K562 (cell line): ENCODE measurements at regions not wholly inside any gene's neighbourhood (a gene's known extent, or its start where the extent isn't known, plus 50 kb on each side); places are given as distances from the start of the nearest gene placed in this dataset.

Experiments
- ATAC-seq: fragments of 200-7000 bp; cut with Tn5 transposase; 3 replicates; pipeline ENCODE4 v1.9.1; 2020; ENCODE audit warnings: moderate library complexity
- BruUV-seq: library from RNA; stranded (reverse); fragments of 400-500 nt; replicated peaks from 2 replicates; lab custom pipeline; 2021; lab: Mats Ljungman, UMichigan
- CTCF ChIA-PET: fragments of 300-600 bp; formaldehyde crosslinking; extraction: SDS; loops from one replicate; lab custom pipeline; 2021; ENCODE audit warnings: low intra/inter-chr PET ratio; lab: Yijun Ruan, JAX
- POLR2A ChIA-PET: fragments of 300-600, 350-650 bp; sonication (Branson Sonifier 250); formaldehyde crosslinking; extraction: SDS; loops from one replicate; lab custom pipeline; 2021; ENCODE audit warnings: antibody characterized with exemption, inconsistent platforms; lab: Yijun Ruan, JAX
- DNase-seq, 4 experiments: peaks; one replicate each; pipeline versions ENCODE4 v3.0.0 to v3.0.0-alpha.2; 2011 to 2018; ENCODE audit warnings: low spot score in 3 of 4, mixed read lengths in 3 of 4; ENCODE audit errors: extremely low read depth in 1 of 4
- FAIRE-seq: peaks from 2 replicates; lab custom pipeline; 2011; peaks lifted over from hg19 to GRCh38; lab: Jason Lieb, UNC
- H2AFZ ChIP-seq: 2 replicates; pipeline ENCODE4 v1.6.0; 2011; ENCODE audit warnings: low read depth, low read length, control low read depth, inconsistent platforms
- H3K27ac ChIP-seq: fragments of 200-600 bp; 3 replicates; pipeline ENCODE4 v1.8.0; 2011; ENCODE audit warnings: low read depth, mild to moderate bottlenecking, control low read depth, inconsistent platforms, low read length, moderate library complexity, mixed read lengths; ENCODE audit errors: extremely low read depth
- H3K27me3 ChIP-seq, 2 experiments: fragments of 300-600 bp in 1 of 2; 2 replicates in 1 of 2; 3 replicates in 1 of 2; pipeline versions ENCODE4 v1.6.0 to v1.8.0; 2011; ENCODE audit warnings: inconsistent platforms in 2 of 2, low read length in 2 of 2, mild to moderate bottlenecking in 1 of 2, mixed read lengths in 1 of 2, moderate library complexity in 1 of 2; ENCODE audit not compliant: control insufficient read depth in 2 of 2, insufficient read depth in 2 of 2
- H3K36me3 ChIP-seq: fragments of 300-600 bp; 3 replicates; pipeline ENCODE4 v1.8.0; 2011; ENCODE audit warnings: mild to moderate bottlenecking, low read length, inconsistent platforms; ENCODE audit not compliant: control insufficient read depth, insufficient read depth
- H3K4me1 ChIP-seq, 2 experiments: fragments of 200-600 bp in 1 of 2; replicated peaks in 1 of 2; 2 replicates in 1 of 2; 3 replicates in 1 of 2; pipeline versions ENCODE4 v1.5.1 to v1.8.0; 2011; ENCODE audit warnings: inconsistent platforms in 2 of 2, low read length in 2 of 2, mild to moderate bottlenecking in 1 of 2, mixed read lengths in 1 of 2, moderate library complexity in 1 of 2; ENCODE audit not compliant: control insufficient read depth in 2 of 2, insufficient read depth in 2 of 2
- H3K4me2 ChIP-seq: 2 replicates; pipeline ENCODE4 v1.6.1; 2011; ENCODE audit warnings: low read length, control low read depth, inconsistent platforms, mixed read lengths; ENCODE audit not compliant: insufficient read depth
- H3K4me3 ChIP-seq: fragments of 200-600 bp; sonication (generic), shearing (Covaris generic); 2 replicates; pipeline ENCODE4 v1.5.1; 2016; ENCODE audit warnings: control low read depth, inconsistent platforms
- H3K79me2 ChIP-seq: fragments of 200-600 bp; 3 replicates; pipeline ENCODE4 v1.8.0; 2011; ENCODE audit warnings: low read length, inconsistent platforms; ENCODE audit not compliant: control insufficient read depth, insufficient read depth
- H3K9ac ChIP-seq, 2 experiments: 2 replicates each; pipeline versions ENCODE4 v1.6.0 to v1.6.1; 2011; ENCODE audit warnings: low read depth in 2 of 2, low read length in 2 of 2, control low read depth in 1 of 2, inconsistent platforms in 1 of 2, mild to moderate bottlenecking in 1 of 2, mixed read lengths in 1 of 2; ENCODE audit not compliant: insufficient read depth in 1 of 2
- H3K9me1 ChIP-seq: one replicate; pipeline ENCODE4 v1.6.0; 2011; ENCODE audit warnings: inconsistent platforms, mild to moderate bottlenecking, low read length, moderate library complexity; ENCODE audit not compliant: control insufficient read depth, insufficient read depth
- H3K9me3 ChIP-seq: replicated peaks from 2 replicates; pipeline ENCODE4 v1.5.1; 2011; ENCODE audit warnings: low read depth, low read length, inconsistent platforms; ENCODE audit not compliant: control insufficient read depth, insufficient read depth
- H4K20me1 ChIP-seq: replicated peaks from 2 replicates; pipeline ENCODE4 v1.6.1; 2011; ENCODE audit warnings: low read length, inconsistent platforms, mixed read lengths; ENCODE audit not compliant: control insufficient read depth, insufficient read depth
- GTF2B ChIP-seq: IDR thresholded peaks from 2 replicates; pipeline ENCODE4 v1.6.1; 2011; ENCODE audit not compliant: insufficient read length; ENCODE audit errors: extremely low read depth
- HNRNPUL1 ChIP-seq: fragments of 200-400 bp; formaldehyde crosslinking; IDR thresholded peaks from 2 replicates; pipeline ENCODE4 v1.6.1; 2017; ENCODE audit warnings: low read length
- HOXB6 ChIP-seq: fragments of 250-450 bp; sonication (Bioruptor Pico); IDR thresholded peaks from 2 replicates; pipeline ENCODE4 v1.5.1; 2022; ENCODE audit warnings: mild to moderate bottlenecking, borderline replicate concordance
- ZNF41 ChIP-seq: fragments of 250-450 bp; sonication (Bioruptor Pico); conservative IDR thresholded peaks from 2 replicates; pipeline ENCODE4 v1.4.0; 2020; ENCODE audit warnings: mild to moderate bottlenecking
- ZNF551 ChIP-seq: fragments of 250-450 bp; sonication (Bioruptor Pico); IDR thresholded peaks from 2 replicates; pipeline ENCODE4 v1.5.0; 2021; ENCODE audit warnings: mild to moderate bottlenecking, moderate library complexity
- WGBS: fragments of 100-300 bp; shearing (Covaris generic); methylation state at CpG from one replicate; pipeline ENCODE4 v1.1.6; 2016; ENCODE audit warnings: low coverage, mixed read lengths; ENCODE audit not compliant: insufficient coverage; ENCODE audit errors: missing lambda C conversion rate; 5-methylcytosine and 5-hydroxymethylcytosine counted together
- in situ Hi-C: fragments of 300-500 bp; cut with MboI; formaldehyde crosslinking; loops from 4 replicates; pipeline ENCODE4 v1.15.0; 2018; ENCODE audit warnings: inconsistent platforms, mixed read lengths
- intact Hi-C: fragments of 100-400 bp; cut with micrococcal nuclease; formaldehyde crosslinking; loops from 2 replicates; pipeline ENCODE4 v1.14.2; 2022
- TF ChIP-seq, protein P1 (sequence below): fragments of 250-450 bp; sonication (Bioruptor Pico); IDR thresholded peaks from 2 replicates; pipeline ENCODE4 v1.9.0; 2021; ENCODE audit warnings: mild to moderate bottlenecking

GRCh38 chr13:80133631-80134261 is 207.2 kb downstream of the SPRY2 start:
- in situ Hi-C loops (no loop called here), intact Hi-C loops (no loop called here)
- Histone ChIP-seq H3K9ac (no peak overlapping the region), H2AFZ (no peak overlapping the region), H3K27me3 (no peaks in the 10 kb centered on the region), H3K4me3 (no peak overlapping the region), H3K27ac (no peak overlapping the region), H3K9me1 (no peaks in the 10 kb centered on the region), H3K79me2 (no peaks in the 10 kb centered on the region), H3K36me3 (no peaks in the 10 kb centered on the region), H3K4me2 (no peak overlapping the region), H3K9me3 (no peaks in the 10 kb centered on the region), H4K20me1 (no peaks in the 10 kb centered on the region), H3K4me1 (no peaks in the 10 kb centered on the region)
- WGBS = 2% methylated on average over 6 of the region's 6 CpGs
- CTCF ChIA-PET = no interaction called here
- no peak for TF ChIP-seq HNRNPUL1
- TF ChIP-seq, protein P1, sequence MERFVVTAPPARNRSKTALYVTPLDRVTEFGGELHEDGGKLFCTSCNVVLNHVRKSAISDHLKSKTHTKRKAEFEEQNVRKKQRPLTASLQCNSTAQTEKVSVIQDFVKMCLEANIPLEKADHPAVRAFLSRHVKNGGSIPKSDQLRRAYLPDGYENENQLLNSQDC (CRISPR knock-in tag) = no peak
- TF ChIP-seq GTF2B = no peak
- no peak for TF ChIP-seq HOXB6
- TF ChIP-seq ZNF551 (CRISPR knock-in tag) = no peak
- no peak for TF ChIP-seq ZNF41 (CRISPR knock-in tag)
- no TSS peak for BruUV-seq
- DNase-seq (no peak), ATAC-seq (no peak), FAIRE-seq (no peak)
- POLR2A ChIA-PET = no interaction called here
